ENCODE measurements at regions not wholly inside any gene's neighbourhood (a gene's known extent, or its start where the extent isn't known, plus 50 kb on each side); places are given as distances from the start of the nearest gene placed in this dataset.

- WGBS, 3 donors, result 67 to 76% (median 71%) methylated on average over 9 of the region's 9 CpGs
- TF ChIP-seq CTCF (IDR thresholded peaks at IDR 0.05), result no peak
- Histone ChIP-seq H3K27me3 (ENCODE audit: insufficient read depth in 3 of 3, low read length in 2 of 3) (no peaks in the 10 kb centered on the region), H3K4me3 (no peak overlapping the region), H3K4me1 (peaks cover 10% of the 10 kb centered on the region), H3K9me3 (no peaks in the 10 kb centered on the region), H3K27ac (no peak overlapping the region), H3K36me3 (ENCODE audit: insufficient read depth in 1 of 2, low read depth in 1 of 2) (no peaks in the 10 kb centered on the region)
- intact Hi-C loops (cut with DNase I), result no loop called here
- DNase-seq (no peak), ATAC-seq (no peak)
Measured at GRCh38 chr6:6931071-6932025, 176.4 kb upstream of the RREB1 start.

GRCh38 chr6:6932341-6932740 is 175.4 kb upstream of the RREB1 start:
- no peak overlapping the region for H3K4me3 ChIP-seq
- no peaks in the 10 kb centered on the region for H3K9me3 ChIP-seq
- intact Hi-C loops (cut with DNase I), result no loop called here
- no peak for TF ChIP-seq CTCF (IDR thresholded peaks at IDR 0.05)
- ATAC-seq (no peak), DNase-seq (no peak)
- 73 to 82% (median 81%) methylated on average over 2 to 4 of the region's 4 CpGs for WGBS, 3 donors
- H3K4me1 ChIP-seq, result no peaks in the 10 kb centered on the region
- no peaks in the 10 kb centered on the region for H3K36me3 ChIP-seq (ENCODE audit: insufficient read depth in 1 of 2, low read depth in 1 of 2)
- no peaks in the 10 kb centered on the region for H3K27me3 ChIP-seq (ENCODE audit: insufficient read depth in 3 of 3, low read length in 2 of 3)
- H3K27ac ChIP-seq, result no peak overlapping the region

GRCh38 chr6:6932968-6933367 is 174.8 kb upstream of the RREB1 start:
- intact Hi-C loops (cut with DNase I), result no loop called here
- no peak for TF ChIP-seq CTCF (IDR thresholded peaks at IDR 0.05)
- ATAC-seq (no peak), DNase-seq (no peak)
- no peaks in the 10 kb centered on the region for H3K36me3 ChIP-seq (ENCODE audit: insufficient read depth in 1 of 2, low read depth in 1 of 2)
- H3K9me3 ChIP-seq, result no peaks in the 10 kb centered on the region
- H3K27ac ChIP-seq, result no peak overlapping the region
- H3K27me3 ChIP-seq (ENCODE audit: insufficient read depth in 3 of 3, low read length in 2 of 3), result no peaks in the 10 kb centered on the region
- H3K4me3 ChIP-seq, result no peak overlapping the region
- no peaks in the 10 kb centered on the region for H3K4me1 ChIP-seq
- 38 to 64% (median 43%) methylated on average over 7 of the region's 7 CpGs for WGBS, 3 donors

GRCh38 chr6:6940031-6941025 is 167.4 kb upstream of the RREB1 start:
- H3K27ac ChIP-seq, result no peak overlapping the region
- H3K36me3 ChIP-seq (ENCODE audit: insufficient read depth in 1 of 2, low read depth in 1 of 2), result no peaks in the 10 kb centered on the region
- peaks cover 17% of the 10 kb centered on the region for H3K4me1 ChIP-seq
- intact Hi-C loops (cut with DNase I), result loop anchor here in 1 of 2 donors (5.0 kb wide), 1 partner anchor 112 kb away; no protein-coding TSS in a partner anchor
- 89 to 91% (median 90%) methylated on average over 41 to 47 of the region's 47 CpGs for WGBS, 3 donors
- H3K4me3 ChIP-seq, result no peak overlapping the region
- no peak for TF ChIP-seq CTCF (IDR thresholded peaks at IDR 0.05)
- no peaks in the 10 kb centered on the region for H3K27me3 ChIP-seq (ENCODE audit: insufficient read depth in 3 of 3, low read length in 2 of 3)
- H3K9me3 ChIP-seq, result no peaks in the 10 kb centered on the region
- no peak for DNase-seq
- no peak for ATAC-seq
